Gastrocnemius medialis (tissue), 4 donors: ENCODE measurements at regions not wholly inside any gene's neighbourhood (a gene's known extent, or its start where the extent isn't known, plus 50 kb on each side); places are given as distances from the start of the nearest gene placed in this dataset.

ENCODE experiments used
- ATAC-seq, 2 donors: fragments of 150-250 bp; one replicate each; pipeline ENCODE4 v1.9.1; 2016
- DNase-seq, 2 donors: peaks; one replicate each; pipeline ENCODE4 v3.0.0-alpha.2; 2019
- H3K27ac ChIP-seq, 4 donors: fragments of 200-600 bp; sonication (generic); 1 replicate in 1 of 4; 2 replicates in 3 of 4; pipeline ENCODE4 v1.5.1; 2016 to 2018; ENCODE audit warnings: mild to moderate bottlenecking in 2 of 4, moderate library complexity in 1 of 4
- H3K27me3 ChIP-seq, 3 donors: fragments of 200-600 bp; sonication (generic) in 2 of 3; 1 replicate in 1 of 3; 2 replicates in 2 of 3; pipeline versions ENCODE4 v1.5.1 to v1.6.0; 2016 to 2019; ENCODE audit warnings: mild to moderate bottlenecking in 1 of 3, moderate library complexity in 1 of 3
- H3K36me3 ChIP-seq, 2 donors: fragments of 200-600 bp; sonication (generic) in 1 of 2; one replicate each; pipeline ENCODE4 v1.5.1; 2017 to 2018
- H3K4me1 ChIP-seq, 2 donors: fragments of 200-600 bp; sonication (generic) in 1 of 2; one replicate each; pipeline ENCODE4 v1.5.1; 2016 to 2017; ENCODE audit warnings: mild to moderate bottlenecking in 2 of 2
- H3K4me3 ChIP-seq, 4 donors: fragments of 200-600 bp; sonication (generic) in 3 of 4; 1 replicate in 1 of 4; 2 replicates in 3 of 4; pipeline ENCODE4 v1.5.1; 2016 to 2019; ENCODE audit warnings: mild to moderate bottlenecking in 2 of 4
- H3K9me3 ChIP-seq, 3 donors: fragments of 200-600 bp; sonication (generic) in 2 of 3; 1 replicate in 1 of 3; 2 replicates in 2 of 3; pipeline ENCODE4 v1.5.1; 2016 to 2019
- CTCF ChIP-seq, 5 experiments: fragments of 450-650 bp in 3 of 5; fragments of 200-600 bp in 2 of 5; sonication (generic) in 2 of 5; IDR thresholded peaks in 4 of 5; conservative IDR thresholded peaks in 1 of 5; 1 replicate in 4 of 5; 2 replicates in 1 of 5; pipeline ENCODE4 v1.5.1; 2016 to 2019; ENCODE audit warnings: antibody characterized with exemption in 5 of 5, mild to moderate bottlenecking in 3 of 5, moderate library complexity in 3 of 5
- POLR2A ChIP-seq, 2 donors: fragments of 450-650 bp; IDR thresholded peaks; one replicate each; pipeline ENCODE4 v1.6.1; 2017; ENCODE audit warnings: antibody characterized with exemption in 2 of 2, mild to moderate bottlenecking in 2 of 2, moderate library complexity in 2 of 2
- in situ Hi-C, 4 donors: fragments of 200-750 bp; cut with MboI; loops; one replicate each; pipeline versions ENCODE4 v1.15.0 to v1.8.0; 2017; ENCODE audit warnings: low sequenced_read_pairs in 4 of 4
- intact Hi-C: fragments of 100-400 bp; cut with DNase I; formaldehyde crosslinking; loops from one replicate; pipeline ENCODE4 v1.15.1; 2023; ENCODE audit warnings: low total_unique reads

DNA sequence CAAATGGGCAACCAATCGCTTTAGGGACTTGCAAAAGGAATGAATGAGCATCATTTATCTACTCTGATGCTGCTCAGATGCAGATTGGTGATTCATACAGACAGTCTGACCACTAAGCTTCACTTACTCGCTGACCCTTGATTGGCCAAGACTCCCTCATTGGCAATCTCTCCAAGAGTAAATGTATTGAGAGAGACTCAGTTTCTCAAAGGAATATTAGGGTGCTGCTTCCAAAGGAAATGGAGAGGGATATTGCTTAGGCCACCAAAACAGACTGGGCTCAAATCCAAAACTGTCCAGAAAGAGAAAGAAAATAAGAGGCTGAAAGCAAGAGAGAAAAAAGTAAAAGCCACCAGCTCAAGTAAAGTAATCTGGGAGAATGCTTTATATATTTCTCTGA lies 785.2 kb downstream of the GALC start:
- in situ Hi-C loops: no loop called here
- intact Hi-C loops: no loop called here
- no peaks in the 10 kb centered on the region for H3K4me1 ChIP-seq
- no peaks in the 10 kb centered on the region for H3K27me3 ChIP-seq
- TF ChIP-seq CTCF (IDR thresholded peaks at IDR 0.05 in 4 of 5, conservative IDR thresholded peaks at IDR 0.05 in 1 of 5) (no peak), POLR2A (IDR thresholded peaks at IDR 0.05) (no peak)
- H3K4me3 ChIP-seq: no peak overlapping the region
- ATAC-seq: no peak
- no peaks in the 10 kb centered on the region for H3K9me3 ChIP-seq
- no peak for DNase-seq
- H3K27ac ChIP-seq: no peak overlapping the region
- H3K36me3 ChIP-seq: no peaks in the 10 kb centered on the region

DNA sequence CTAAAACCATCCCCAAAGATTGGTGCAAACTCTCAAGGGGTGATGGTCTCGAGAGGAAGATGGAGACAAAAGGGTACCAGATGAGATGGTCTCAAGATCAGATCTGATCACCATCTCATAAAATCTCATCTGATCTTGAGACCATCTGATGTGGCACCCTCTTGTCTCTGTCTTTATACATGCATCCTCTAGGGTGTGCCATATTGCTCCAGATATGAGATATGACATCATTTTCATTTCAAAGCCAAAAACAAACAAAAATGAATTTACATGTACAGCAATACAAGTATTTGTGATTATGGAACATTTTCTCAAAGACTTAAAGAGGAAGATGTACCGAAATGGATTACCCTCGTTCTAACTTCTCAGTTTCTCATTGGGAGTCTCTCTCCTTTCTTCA lies 787.2 kb downstream of the GALC start:
- no peak for DNase-seq
- H3K36me3 ChIP-seq: no peaks in the 10 kb centered on the region
- no peaks in the 10 kb centered on the region for H3K9me3 ChIP-seq
- H3K4me3 ChIP-seq: no peak overlapping the region
- H3K4me1 ChIP-seq: no peaks in the 10 kb centered on the region
- intact Hi-C loops: no loop called here
- no peak for ATAC-seq
- no peak for TF ChIP-seq POLR2A (IDR thresholded peaks at IDR 0.05)
- TF ChIP-seq CTCF (IDR thresholded peaks at IDR 0.05 in 4 of 5, conservative IDR thresholded peaks at IDR 0.05 in 1 of 5): no peak
- in situ Hi-C loops: no loop called here
- H3K27me3 ChIP-seq: no peaks in the 10 kb centered on the region
- no peak overlapping the region for H3K27ac ChIP-seq

DNA sequence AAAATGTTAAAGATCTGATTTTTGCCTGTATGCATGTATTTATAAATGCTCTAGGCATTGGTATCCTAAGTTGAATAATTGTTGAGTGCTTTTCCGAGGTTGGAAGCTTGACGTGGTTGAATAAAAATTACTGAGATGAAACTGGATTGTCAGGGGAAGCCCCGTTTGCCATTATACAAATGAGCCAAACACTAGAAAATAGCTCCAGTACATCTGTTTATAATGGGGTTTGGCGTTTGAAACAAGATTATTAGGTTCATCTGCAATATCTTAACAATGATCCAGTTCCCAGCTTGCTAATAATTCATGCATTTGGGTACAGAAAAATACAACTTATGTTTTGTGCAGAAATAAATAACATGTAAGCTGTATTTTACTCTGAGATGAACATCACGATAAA lies 789.6 kb downstream of the GALC start:
- intact Hi-C loops (no loop called here), in situ Hi-C loops (no loop called here)
- Histone ChIP-seq H3K27me3 (no peaks in the 10 kb centered on the region), H3K27ac (no peak overlapping the region), H3K9me3 (no peaks in the 10 kb centered on the region), H3K36me3 (no peaks in the 10 kb centered on the region), H3K4me3 (no peak overlapping the region), H3K4me1 (no peaks in the 10 kb centered on the region)
- no peak for ATAC-seq
- TF ChIP-seq POLR2A (IDR thresholded peaks at IDR 0.05) (no peak), CTCF (IDR thresholded peaks at IDR 0.05 in 4 of 5, conservative IDR thresholded peaks at IDR 0.05 in 1 of 5) (no peak)
- no peak for DNase-seq

DNA sequence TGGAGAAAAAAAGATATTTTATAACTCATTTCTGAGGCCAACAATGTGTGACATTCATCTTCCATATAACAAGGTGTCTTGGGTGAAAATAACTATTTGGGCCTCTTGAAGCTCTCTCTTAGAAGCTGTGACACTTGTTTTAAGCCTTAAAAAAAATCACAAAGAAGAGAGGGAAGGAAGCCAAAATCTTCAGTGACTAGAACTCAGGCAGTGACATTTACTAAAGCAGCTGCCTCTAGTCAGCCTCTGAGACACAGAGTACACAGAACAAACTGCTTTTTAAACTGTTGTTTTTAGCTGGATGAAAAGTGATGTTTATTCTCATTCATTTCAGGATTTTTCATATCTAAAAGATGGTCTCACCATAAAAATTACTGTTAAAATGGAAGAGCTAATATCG lies 793.6 kb downstream of the GALC start:
- H3K4me3 ChIP-seq: no peak overlapping the region
- no peaks in the 10 kb centered on the region for H3K4me1 ChIP-seq
- no peak overlapping the region for H3K27ac ChIP-seq
- intact Hi-C loops (no loop called here), in situ Hi-C loops (no loop called here)
- DNase-seq (no peak), ATAC-seq (no peak)
- TF ChIP-seq POLR2A (IDR thresholded peaks at IDR 0.05) (no peak), CTCF (IDR thresholded peaks at IDR 0.05 in 4 of 5, conservative IDR thresholded peaks at IDR 0.05 in 1 of 5) (no peak)
- no peaks in the 10 kb centered on the region for H3K9me3 ChIP-seq
- H3K36me3 ChIP-seq: no peaks in the 10 kb centered on the region
- no peaks in the 10 kb centered on the region for H3K27me3 ChIP-seq

- H3K27me3 ChIP-seq: no peaks in the 10 kb centered on the region
- H3K4me3 ChIP-seq: no peak overlapping the region
- H3K9me3 ChIP-seq: no peaks in the 10 kb centered on the region
- H3K36me3 ChIP-seq: no peaks in the 10 kb centered on the region
- H3K27ac ChIP-seq: no peak overlapping the region
- DNase-seq (no peak), ATAC-seq (no peak)
- TF ChIP-seq POLR2A (IDR thresholded peaks at IDR 0.05) (no peak), CTCF (IDR thresholded peaks at IDR 0.05 in 4 of 5, conservative IDR thresholded peaks at IDR 0.05 in 1 of 5) (no peak)
- in situ Hi-C loops (no loop called here), intact Hi-C loops (no loop called here)
- no peaks in the 10 kb centered on the region for H3K4me1 ChIP-seq
Observed at GRCh38 chr14:87196436-87196835, 796.5 kb downstream of the GALC start.
